Neural cell (in vitro differentiated cells): ENCODE measurements at regions not wholly inside any gene's neighbourhood (a gene's known extent, or its start where the extent isn't known, plus 50 kb on each side); places are given as distances from the start of the nearest gene placed in this dataset.

Source experiments
- H2AFZ ChIP-seq: fragments of 200-600, 300-800 bp; sonication (generic), shearing (Covaris generic); 2 replicates; pipeline ENCODE4 v1.6.0; 2014; ENCODE audit warnings: low read depth, mild to moderate bottlenecking, antibody characterized with exemption, low read length, moderate library complexity
- H3F3A ChIP-seq: fragments of 200-600 bp; shearing (Covaris generic); 2 replicates; pipeline ENCODE4 v1.6.1; 2016; ENCODE audit warnings: mild to moderate bottlenecking, moderate library complexity, mixed read lengths, antibody characterized with exemption, low read length; ENCODE audit not compliant: insufficient read depth, poor library complexity, severe bottlenecking
- H3K27ac ChIP-seq: fragments of 200-600, 300-800 bp; sonication (generic), shearing (Covaris generic); 2 replicates; pipeline ENCODE4 v1.5.1; 2014; ENCODE audit warnings: mild to moderate bottlenecking, low read length, moderate library complexity
- H3K27me3 ChIP-seq: fragments of 300-800, 200-600 bp; sonication (generic), shearing (Covaris generic); 2 replicates; pipeline ENCODE4 v1.6.0; 2014; ENCODE audit warnings: mild to moderate bottlenecking, low read depth, low read length, moderate library complexity; ENCODE audit not compliant: insufficient read depth
- H3K36me3 ChIP-seq: fragments of 300-800, 200-600 bp; sonication (generic), shearing (Covaris generic); 2 replicates; pipeline ENCODE4 v1.5.1; 2014; ENCODE audit warnings: mild to moderate bottlenecking, antibody characterized with exemption, low read length, moderate library complexity; ENCODE audit not compliant: insufficient read depth
- H3K4me2 ChIP-seq: fragments of 300-800, 200-600 bp; sonication (generic), shearing (Covaris generic); 2 replicates; pipeline ENCODE4 v1.6.0; 2014; ENCODE audit warnings: mild to moderate bottlenecking, low read length
- H3K4me3 ChIP-seq: fragments of 300-800, 200-600 bp; sonication (generic), shearing (Covaris generic); 2 replicates; pipeline ENCODE4 v1.5.1; 2014; ENCODE audit warnings: mild to moderate bottlenecking, low read length, moderate library complexity
- H3K79me2 ChIP-seq: fragments of 200-600 bp; shearing (Covaris generic); replicated peaks from 2 replicates; pipeline ENCODE4 v1.6.0; 2014; ENCODE audit warnings: mild to moderate bottlenecking, low read length, moderate library complexity; ENCODE audit not compliant: insufficient read depth
- H3K9ac ChIP-seq: fragments of 300-800, 200-600 bp; sonication (generic), shearing (Covaris generic); 2 replicates; pipeline ENCODE4 v1.6.1; 2016; ENCODE audit warnings: mild to moderate bottlenecking, low read length, mixed read lengths
- H3K9me2 ChIP-seq: fragments of 200-600 bp; shearing (Covaris generic); 2 replicates; pipeline ENCODE4 v1.6.1; 2016; ENCODE audit warnings: mild to moderate bottlenecking, low read length, mixed read lengths; ENCODE audit not compliant: insufficient read depth
- H3K9me3 ChIP-seq: fragments of 200-600, 300-800 bp; sonication (generic), shearing (Covaris generic); 2 replicates; pipeline ENCODE4 v1.6.1; 2016; ENCODE audit warnings: mild to moderate bottlenecking, mixed run types, low read length, moderate library complexity, mixed read lengths
- H4K20me1 ChIP-seq: fragments of 200-600 bp; shearing (Covaris generic); 2 replicates; pipeline ENCODE4 v1.6.1; 2016; ENCODE audit warnings: mild to moderate bottlenecking, mixed run types; ENCODE audit not compliant: insufficient read depth
- EP300 ChIP-seq: fragments of 450-650 bp; conservative IDR thresholded peaks from 2 replicates; pipeline ENCODE4 v1.6.1; 2014; ENCODE audit warnings: antibody characterized with exemption, mild to moderate bottlenecking, moderate library complexity; ENCODE audit not compliant: poor library complexity, severe bottlenecking
- EZH2 ChIP-seq: fragments of 200-600, 300-800 bp; shearing (Covaris generic), sonication (generic); IDR thresholded peaks from 2 replicates; pipeline ENCODE4 v1.6.1; 2014; ENCODE audit warnings: antibody characterized with exemption, low read length, borderline replicate concordance, mild to moderate bottlenecking; ENCODE audit not compliant: insufficient read depth, poor library complexity, severe bottlenecking
- MXI1 ChIP-seq: fragments of 450-650 bp; conservative IDR thresholded peaks from 2 replicates; pipeline ENCODE4 v1.6.1; 2014; ENCODE audit warnings: antibody characterized with exemption, mild to moderate bottlenecking; ENCODE audit not compliant: poor library complexity, severe bottlenecking
- POLR2AphosphoS5 ChIP-seq: IDR thresholded peaks from 2 replicates; pipeline ENCODE4 v1.6.1; 2012
- RAD21 ChIP-seq: fragments of 450-650 bp; conservative IDR thresholded peaks from 2 replicates; pipeline ENCODE4 v1.6.1; 2014; ENCODE audit warnings: antibody characterized with exemption, mild to moderate bottlenecking, moderate library complexity
- SMC3 ChIP-seq: fragments of 450-650 bp; conservative IDR thresholded peaks from 2 replicates; pipeline ENCODE4 v1.6.1; 2014; ENCODE audit warnings: antibody characterized with exemption, mild to moderate bottlenecking, moderate library complexity; ENCODE audit not compliant: poor library complexity
- TAF1 ChIP-seq: IDR thresholded peaks from 2 replicates; pipeline ENCODE4 v1.6.1; 2012; ENCODE audit warnings: low read depth
- TF ChIP-seq, protein P1 (sequence below): fragments of 450-650 bp; IDR thresholded peaks from 2 replicates; pipeline ENCODE4 v1.5.1; 2014; ENCODE audit warnings: antibody characterized with exemption, mild to moderate bottlenecking, moderate library complexity; ENCODE audit not compliant: poor library complexity, severe bottlenecking
- TF ChIP-seq, protein P2 (sequence below): IDR thresholded peaks from 2 replicates; pipeline ENCODE4 v1.6.1; 2012; ENCODE audit warnings: borderline replicate concordance

DNA sequence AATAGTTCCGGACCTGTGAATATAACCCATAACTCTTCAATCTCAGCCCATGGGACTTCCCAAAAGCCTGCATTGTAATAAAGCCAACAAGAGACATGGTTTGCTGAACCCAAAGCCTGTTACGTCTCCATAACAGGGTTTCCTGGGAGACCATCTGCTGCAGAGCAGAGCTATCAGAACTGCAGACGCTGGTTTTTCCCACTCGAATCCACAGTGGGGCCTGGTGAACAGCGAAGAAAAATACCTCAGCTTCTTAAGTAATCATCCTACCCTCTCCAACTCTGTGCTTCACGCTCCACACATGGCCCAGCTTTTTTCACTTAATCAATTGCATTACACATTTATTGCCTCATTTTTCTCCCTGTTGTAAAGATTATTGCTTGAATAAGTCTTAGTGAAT, 409.5 kb upstream of the GRIA1 start (continued):
- TF ChIP-seq RAD21 (no peak), SMC3 (no peak)

DNA sequence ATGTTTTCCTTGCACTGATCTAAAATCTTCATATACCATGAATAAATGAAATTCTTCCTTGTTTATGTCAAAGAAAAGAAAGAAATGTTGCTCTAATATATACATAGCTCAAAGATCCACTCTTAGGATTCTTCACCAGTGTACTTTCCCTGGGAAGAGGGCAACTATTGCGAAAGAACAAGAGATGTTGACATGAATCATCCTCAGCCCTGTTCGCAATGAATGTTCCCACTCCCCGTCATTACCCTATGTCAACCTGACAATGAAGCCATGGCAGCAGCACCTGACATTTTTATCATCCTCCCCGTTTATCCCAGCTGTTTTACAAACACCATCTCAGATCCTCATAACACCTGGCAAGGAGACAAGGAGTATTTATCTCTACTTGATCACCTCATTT, 409.1 kb upstream of the GRIA1 start:
- TF ChIP-seq, protein P1, sequence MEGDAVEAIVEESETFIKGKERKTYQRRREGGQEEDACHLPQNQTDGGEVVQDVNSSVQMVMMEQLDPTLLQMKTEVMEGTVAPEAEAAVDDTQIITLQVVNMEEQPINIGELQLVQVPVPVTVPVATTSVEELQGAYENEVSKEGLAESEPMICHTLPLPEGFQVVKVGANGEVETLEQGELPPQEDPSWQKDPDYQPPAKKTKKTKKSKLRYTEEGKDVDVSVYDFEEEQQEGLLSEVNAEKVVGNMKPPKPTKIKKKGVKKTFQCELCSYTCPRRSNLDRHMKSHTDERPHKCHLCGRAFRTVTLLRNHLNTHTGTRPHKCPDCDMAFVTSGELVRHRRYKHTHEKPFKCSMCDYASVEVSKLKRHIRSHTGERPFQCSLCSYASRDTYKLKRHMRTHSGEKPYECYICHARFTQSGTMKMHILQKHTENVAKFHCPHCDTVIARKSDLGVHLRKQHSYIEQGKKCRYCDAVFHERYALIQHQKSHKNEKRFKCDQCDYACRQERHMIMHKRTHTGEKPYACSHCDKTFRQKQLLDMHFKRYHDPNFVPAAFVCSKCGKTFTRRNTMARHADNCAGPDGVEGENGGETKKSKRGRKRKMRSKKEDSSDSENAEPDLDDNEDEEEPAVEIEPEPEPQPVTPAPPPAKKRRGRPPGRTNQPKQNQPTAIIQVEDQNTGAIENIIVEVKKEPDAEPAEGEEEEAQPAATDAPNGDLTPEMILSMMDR, result no peak
- TF ChIP-seq RAD21 (no peak), EP300 (peak; percentile 25), EZH2 (no peak), POLR2AphosphoS5 (no peak)
- H3K79me2 ChIP-seq, result no peaks in the 10 kb centered on the region
- H3K27ac ChIP-seq, result no peak overlapping the region
- H3K27me3 ChIP-seq, result no peaks in the 10 kb centered on the region
- H3F3A ChIP-seq, result no peaks in the 10 kb centered on the region
- H2AFZ ChIP-seq, result no peak overlapping the region
- no peaks in the 10 kb centered on the region for H3K9me2 ChIP-seq
- no peaks in the 10 kb centered on the region for H3K9me3 ChIP-seq
- H3K4me2 ChIP-seq, result no peak overlapping the region
- no peaks in the 10 kb centered on the region for H4K20me1 ChIP-seq
- no peak overlapping the region for H3K4me3 ChIP-seq
- no peaks in the 10 kb centered on the region for H3K36me3 ChIP-seq
- no peak overlapping the region for H3K9ac ChIP-seq

DNA sequence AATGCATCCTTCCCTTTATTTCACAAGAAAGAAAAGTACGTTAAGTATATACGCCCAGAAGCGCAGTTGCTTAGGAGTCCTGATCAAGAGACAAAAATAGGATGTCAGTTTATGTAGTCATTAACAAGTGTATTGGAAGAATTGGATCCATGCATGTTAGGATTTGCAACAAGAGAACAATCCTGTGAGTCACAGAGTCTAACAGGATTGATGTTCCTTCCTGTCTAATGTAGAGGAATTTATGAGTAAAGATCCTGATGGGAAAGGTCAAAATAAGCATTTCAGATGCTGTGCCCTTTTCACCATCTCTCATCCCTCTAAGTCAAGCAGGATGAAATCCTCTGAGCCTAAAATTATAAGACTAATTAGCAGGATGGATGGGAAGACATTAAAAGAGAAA, 406.0 kb upstream of the GRIA1 start:
- H2AFZ ChIP-seq, result no peak overlapping the region
- TF ChIP-seq SMC3 (no peak), RAD21 (no peak), EZH2 (no peak), TAF1 (no peak), POLR2AphosphoS5 (no peak), MXI1 (no peak), EP300 (no peak)
- TF ChIP-seq, protein P2, sequence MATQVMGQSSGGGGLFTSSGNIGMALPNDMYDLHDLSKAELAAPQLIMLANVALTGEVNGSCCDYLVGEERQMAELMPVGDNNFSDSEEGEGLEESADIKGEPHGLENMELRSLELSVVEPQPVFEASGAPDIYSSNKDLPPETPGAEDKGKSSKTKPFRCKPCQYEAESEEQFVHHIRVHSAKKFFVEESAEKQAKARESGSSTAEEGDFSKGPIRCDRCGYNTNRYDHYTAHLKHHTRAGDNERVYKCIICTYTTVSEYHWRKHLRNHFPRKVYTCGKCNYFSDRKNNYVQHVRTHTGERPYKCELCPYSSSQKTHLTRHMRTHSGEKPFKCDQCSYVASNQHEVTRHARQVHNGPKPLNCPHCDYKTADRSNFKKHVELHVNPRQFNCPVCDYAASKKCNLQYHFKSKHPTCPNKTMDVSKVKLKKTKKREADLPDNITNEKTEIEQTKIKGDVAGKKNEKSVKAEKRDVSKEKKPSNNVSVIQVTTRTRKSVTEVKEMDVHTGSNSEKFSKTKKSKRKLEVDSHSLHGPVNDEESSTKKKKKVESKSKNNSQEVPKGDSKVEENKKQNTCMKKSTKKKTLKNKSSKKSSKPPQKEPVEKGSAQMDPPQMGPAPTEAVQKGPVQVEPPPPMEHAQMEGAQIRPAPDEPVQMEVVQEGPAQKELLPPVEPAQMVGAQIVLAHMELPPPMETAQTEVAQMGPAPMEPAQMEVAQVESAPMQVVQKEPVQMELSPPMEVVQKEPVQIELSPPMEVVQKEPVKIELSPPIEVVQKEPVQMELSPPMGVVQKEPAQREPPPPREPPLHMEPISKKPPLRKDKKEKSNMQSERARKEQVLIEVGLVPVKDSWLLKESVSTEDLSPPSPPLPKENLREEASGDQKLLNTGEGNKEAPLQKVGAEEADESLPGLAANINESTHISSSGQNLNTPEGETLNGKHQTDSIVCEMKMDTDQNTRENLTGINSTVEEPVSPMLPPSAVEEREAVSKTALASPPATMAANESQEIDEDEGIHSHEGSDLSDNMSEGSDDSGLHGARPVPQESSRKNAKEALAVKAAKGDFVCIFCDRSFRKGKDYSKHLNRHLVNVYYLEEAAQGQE, result no peak
- TF ChIP-seq, protein P1, result no peak
- no peak overlapping the region for H3K4me2 ChIP-seq

More for the DNA sequence above, 406.0 kb upstream of the GRIA1 start:
- Histone ChIP-seq H3K9me3 (no peaks in the 10 kb centered on the region), H4K20me1 (no peaks in the 10 kb centered on the region), H3K36me3 (no peaks in the 10 kb centered on the region), H3K9ac (no peak overlapping the region), H3K27me3 (no peaks in the 10 kb centered on the region), H3K27ac (no peak overlapping the region), H3K9me2 (no peaks in the 10 kb centered on the region), H3F3A (no peaks in the 10 kb centered on the region), H3K79me2 (no peaks in the 10 kb centered on the region), H3K4me3 (no peak overlapping the region)
